ENCODE measurements at regions not wholly inside any gene's neighbourhood (a gene's known extent, or its start where the extent isn't known, plus 50 kb on each side); places are given as distances from the start of the nearest gene placed in this dataset.

DNA sequence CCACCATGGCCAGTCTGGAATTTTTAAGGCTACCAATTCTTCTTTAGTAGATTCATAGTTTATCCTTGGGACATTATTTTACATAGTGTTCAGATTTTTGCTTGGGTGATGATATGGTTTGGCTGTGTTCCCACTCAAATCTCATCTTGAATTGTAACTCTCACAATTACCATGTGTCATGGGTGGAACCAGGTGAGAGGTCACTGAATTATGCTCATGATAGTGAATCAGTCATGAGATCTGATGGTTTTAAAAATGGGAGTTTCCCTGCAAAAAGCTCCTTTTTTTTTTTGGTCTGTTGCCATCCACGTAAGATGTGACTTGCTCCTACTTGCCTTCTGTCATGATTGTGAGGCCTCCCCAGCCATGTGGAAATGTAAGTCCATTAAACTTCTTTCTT is 163.9 kb downstream of the GABRG2 start:
- H3K4me3 ChIP-seq (replicated peaks in 1 of 4; ENCODE audit: control extremely low read depth in 1 of 4, insufficient read depth in 1 of 4, low read depth in 3 of 4, low read length in 4 of 4) = no peak overlapping the region
- H2AFZ ChIP-seq (ENCODE audit: low read length) = no peak overlapping the region
- H3K9ac ChIP-seq (ENCODE audit: insufficient read depth, low read length) = no peak overlapping the region
- no peaks in the 10 kb centered on the region for H4K20me1 ChIP-seq (ENCODE audit: control insufficient read depth, extremely low read depth, insufficient read depth, low read length)
- TF ChIP-seq, protein P1, sequence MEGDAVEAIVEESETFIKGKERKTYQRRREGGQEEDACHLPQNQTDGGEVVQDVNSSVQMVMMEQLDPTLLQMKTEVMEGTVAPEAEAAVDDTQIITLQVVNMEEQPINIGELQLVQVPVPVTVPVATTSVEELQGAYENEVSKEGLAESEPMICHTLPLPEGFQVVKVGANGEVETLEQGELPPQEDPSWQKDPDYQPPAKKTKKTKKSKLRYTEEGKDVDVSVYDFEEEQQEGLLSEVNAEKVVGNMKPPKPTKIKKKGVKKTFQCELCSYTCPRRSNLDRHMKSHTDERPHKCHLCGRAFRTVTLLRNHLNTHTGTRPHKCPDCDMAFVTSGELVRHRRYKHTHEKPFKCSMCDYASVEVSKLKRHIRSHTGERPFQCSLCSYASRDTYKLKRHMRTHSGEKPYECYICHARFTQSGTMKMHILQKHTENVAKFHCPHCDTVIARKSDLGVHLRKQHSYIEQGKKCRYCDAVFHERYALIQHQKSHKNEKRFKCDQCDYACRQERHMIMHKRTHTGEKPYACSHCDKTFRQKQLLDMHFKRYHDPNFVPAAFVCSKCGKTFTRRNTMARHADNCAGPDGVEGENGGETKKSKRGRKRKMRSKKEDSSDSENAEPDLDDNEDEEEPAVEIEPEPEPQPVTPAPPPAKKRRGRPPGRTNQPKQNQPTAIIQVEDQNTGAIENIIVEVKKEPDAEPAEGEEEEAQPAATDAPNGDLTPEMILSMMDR (conservative IDR thresholded peaks at IDR 0.05 in 1 of 2, IDR thresholded peaks at IDR 0.05 in 1 of 2; ENCODE audit: low read depth in 1 of 2, low read length in 2 of 2) = no peak
- no peak for TF ChIP-seq EZH2 (IDR thresholded peaks at IDR 0.05; ENCODE audit: low read length, missing control alignments)
- H3K4me1 ChIP-seq (ENCODE audit: control insufficient read depth, extremely low read depth, insufficient read depth, low read length) = no peaks in the 10 kb centered on the region
- no peaks in the 10 kb centered on the region for H3K36me3 ChIP-seq (ENCODE audit: control insufficient read depth, insufficient read depth, low read length)
- no peaks in the 10 kb centered on the region for H3K9me3 ChIP-seq (ENCODE audit: control insufficient read depth, insufficient read depth, low read depth, low read length)
- no peak overlapping the region for H3K27ac ChIP-seq (ENCODE audit: insufficient read depth, low read length)
- H3K79me2 ChIP-seq (ENCODE audit: control insufficient read depth, insufficient read depth, low read length) = no peaks in the 10 kb centered on the region
- DNase-seq (ENCODE audit: low read depth in 2 of 2) = no peak
- no peaks in the 10 kb centered on the region for H3K27me3 ChIP-seq (ENCODE audit: control insufficient read depth, insufficient read depth, low read length)
- H3K4me2 ChIP-seq (ENCODE audit: extremely low read depth, insufficient read depth, low read length) = no peak overlapping the region

DNA sequence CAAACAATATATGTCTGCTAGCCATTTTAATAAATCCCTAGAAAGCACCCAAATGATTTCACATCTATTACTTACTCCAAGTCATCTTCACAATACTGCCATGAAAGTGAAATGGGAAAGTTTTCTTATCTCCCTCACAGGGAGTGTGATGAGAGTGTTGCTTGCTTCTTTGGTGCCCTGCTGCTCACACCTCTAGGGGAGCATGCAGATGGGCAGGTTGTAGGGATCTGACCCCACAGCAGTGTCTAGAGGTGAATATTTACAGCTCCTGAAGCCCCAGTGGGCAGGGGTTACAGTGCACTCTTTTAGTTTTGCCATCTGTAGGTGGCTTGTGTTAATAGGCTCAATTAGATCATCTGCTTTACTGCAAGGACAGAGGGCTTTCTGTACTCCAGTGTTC is 173.2 kb downstream of the GABRG2 start:
- H3K79me2 ChIP-seq (ENCODE audit: control insufficient read depth, insufficient read depth, low read length) = no peaks in the 10 kb centered on the region
- no peaks in the 10 kb centered on the region for H3K4me1 ChIP-seq (ENCODE audit: control insufficient read depth, extremely low read depth, insufficient read depth, low read length)
- H2AFZ ChIP-seq (ENCODE audit: low read length) = no peak overlapping the region
- no peak overlapping the region for H3K4me3 ChIP-seq (replicated peaks in 1 of 4; ENCODE audit: control extremely low read depth in 1 of 4, insufficient read depth in 1 of 4, low read depth in 3 of 4, low read length in 4 of 4)
- no peak for DNase-seq (ENCODE audit: low read depth in 2 of 2)
- H3K27me3 ChIP-seq (ENCODE audit: control insufficient read depth, insufficient read depth, low read length) = no peaks in the 10 kb centered on the region
- H3K4me2 ChIP-seq (ENCODE audit: extremely low read depth, insufficient read depth, low read length) = no peak overlapping the region
- no peak overlapping the region for H3K27ac ChIP-seq (ENCODE audit: insufficient read depth, low read length)
- H4K20me1 ChIP-seq (ENCODE audit: control insufficient read depth, extremely low read depth, insufficient read depth, low read length) = no peaks in the 10 kb centered on the region
- H3K36me3 ChIP-seq (ENCODE audit: control insufficient read depth, insufficient read depth, low read length) = no peaks in the 10 kb centered on the region
- no peak for TF ChIP-seq EZH2 (IDR thresholded peaks at IDR 0.05; ENCODE audit: low read length, missing control alignments)
- TF ChIP-seq, protein P1 (conservative IDR thresholded peaks at IDR 0.05 in 1 of 2, IDR thresholded peaks at IDR 0.05 in 1 of 2; ENCODE audit: low read depth in 1 of 2, low read length in 2 of 2) = no peak
- no peak overlapping the region for H3K9ac ChIP-seq (ENCODE audit: insufficient read depth, low read length)
- no peaks in the 10 kb centered on the region for H3K9me3 ChIP-seq (ENCODE audit: control insufficient read depth, insufficient read depth, low read depth, low read length)

DNA sequence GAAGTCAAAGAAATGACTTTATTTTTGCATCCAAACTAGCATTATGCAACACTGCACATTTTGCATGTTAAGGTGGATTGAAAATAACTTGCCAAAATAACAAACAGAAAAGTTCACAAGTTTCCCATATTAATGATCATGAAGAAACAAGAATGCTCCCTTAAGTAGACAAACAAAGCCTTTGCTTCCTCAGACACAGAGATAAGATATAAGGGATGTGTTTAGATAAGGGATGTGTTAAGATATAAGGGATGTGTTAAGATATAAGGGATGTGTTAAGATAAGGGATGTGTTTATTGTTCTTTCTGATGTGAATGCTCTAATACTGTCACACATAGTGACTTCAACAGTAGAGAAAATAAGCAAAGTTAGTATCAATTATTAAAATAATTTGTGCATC is 174.8 kb downstream of the GABRG2 start:
- Histone ChIP-seq H3K9me3 (ENCODE audit: control insufficient read depth, insufficient read depth, low read depth, low read length) (no peaks in the 10 kb centered on the region), H3K4me2 (ENCODE audit: extremely low read depth, insufficient read depth, low read length) (no peak overlapping the region), H3K79me2 (ENCODE audit: control insufficient read depth, insufficient read depth, low read length) (no peaks in the 10 kb centered on the region), H4K20me1 (ENCODE audit: control insufficient read depth, extremely low read depth, insufficient read depth, low read length) (no peaks in the 10 kb centered on the region), H2AFZ (ENCODE audit: low read length) (no peak overlapping the region), H3K9ac (ENCODE audit: insufficient read depth, low read length) (no peak overlapping the region), H3K27ac (ENCODE audit: insufficient read depth, low read length) (no peak overlapping the region), H3K27me3 (ENCODE audit: control insufficient read depth, insufficient read depth, low read length) (no peaks in the 10 kb centered on the region), H3K36me3 (ENCODE audit: control insufficient read depth, insufficient read depth, low read length) (no peaks in the 10 kb centered on the region), H3K4me3 (replicated peaks in 1 of 4; ENCODE audit: control extremely low read depth in 1 of 4, insufficient read depth in 1 of 4, low read depth in 3 of 4, low read length in 4 of 4) (no peak overlapping the region), H3K4me1 (ENCODE audit: control insufficient read depth, extremely low read depth, insufficient read depth, low read length) (no peaks in the 10 kb centered on the region)
- DNase-seq (ENCODE audit: low read depth in 2 of 2) = no peak
- no peak for TF ChIP-seq EZH2 (IDR thresholded peaks at IDR 0.05; ENCODE audit: low read length, missing control alignments)
- TF ChIP-seq, protein P1 (conservative IDR thresholded peaks at IDR 0.05 in 1 of 2, IDR thresholded peaks at IDR 0.05 in 1 of 2; ENCODE audit: low read depth in 1 of 2, low read length in 2 of 2) = no peak
